Activated CD8-positive, alpha-beta T cell treated with anti-CD3 and anti-CD28 coated beads for 36 hours (primary cell): ENCODE measurements at regions not wholly inside any gene's neighbourhood (a gene's known extent, or its start where the extent isn't known, plus 50 kb on each side); places are given as distances from the start of the nearest gene placed in this dataset.

Experiments used
- ATAC-seq: fragments of 200-7000 bp; cut with Tn5 transposase; one replicate; pipeline ENCODE4 v1.10.0; 2021; ENCODE audit warnings: mild to moderate bottlenecking, moderate library complexity
- CTCF ChIA-PET: fragments of 350-600 bp; sonication (Branson Sonifier 250); formaldehyde crosslinking; loops from one replicate; lab custom pipeline; 2021; ENCODE audit warnings: antibody characterized with exemption; lab: Charles Lee
- POLR2A ChIA-PET: fragments of 350-600 bp; sonication (Branson Sonifier 250); formaldehyde crosslinking; loops from one replicate; lab custom pipeline; 2021; ENCODE audit warnings: antibody characterized with exemption; lab: Charles Lee
- DNase-seq: peaks from one replicate; pipeline ENCODE4 v3.0.0-alpha.2; 2020
- H3K27ac Mint-ChIP-seq: one replicate; pipeline ENCODE4 v1.8.0; 2021; ENCODE audit warnings: mild to moderate bottlenecking, mixed read lengths
- H3K27me3 Mint-ChIP-seq: one replicate; pipeline ENCODE4 v1.8.0; 2021; ENCODE audit warnings: mixed read lengths
- H3K36me3 Mint-ChIP-seq: one replicate; pipeline ENCODE4 v1.8.0; 2021; ENCODE audit warnings: low read depth, mixed read lengths
- H3K4me1 Mint-ChIP-seq: one replicate; pipeline ENCODE4 v1.8.0; 2021; ENCODE audit warnings: low read depth, mixed read lengths
- H3K4me3 Mint-ChIP-seq: one replicate; pipeline ENCODE4 v1.8.0; 2021; ENCODE audit warnings: mild to moderate bottlenecking, moderate library complexity, mixed read lengths
- H3K9me3 Mint-ChIP-seq: one replicate; pipeline ENCODE4 v1.8.0; 2021; ENCODE audit warnings: mixed read lengths
- CTCF ChIP-seq: fragments of 200-600 bp; IDR thresholded peaks from one replicate; pipeline ENCODE4 v1.8.0; 2022; ENCODE audit warnings: antibody characterized with exemption, mild to moderate bottlenecking
- intact Hi-C: fragments of 100-400 bp; cut with micrococcal nuclease; formaldehyde crosslinking; loops from one replicate; pipeline ENCODE4 v1.10.0; 2022

GRCh38 chr6:147829418-147829817 is 320.9 kb downstream of the SAMD5 start:
- H3K9me3 Mint-ChIP-seq = no peaks in the 10 kb centered on the region

GRCh38 chr6:147829835-147830234 is 321.3 kb downstream of the SAMD5 start:
- no peak for TF ChIP-seq CTCF
- Mint-ChIP-seq H3K36me3 (no peaks in the 10 kb centered on the region), H3K27me3 (peaks cover 3% of the 10 kb centered on the region), H3K4me1 (no peaks in the 10 kb centered on the region), H3K4me3 (no peak overlapping the region), H3K27ac (no peak overlapping the region), H3K9me3 (no peaks in the 10 kb centered on the region)
- ATAC-seq (no peak), DNase-seq (no peak)
- intact Hi-C loops = no loop called here
- CTCF ChIA-PET = no interaction called here
- POLR2A ChIA-PET = no interaction called here

More at GRCh38 chr6:147829418-147829817, 320.9 kb downstream of the SAMD5 start:
- no peaks in the 10 kb centered on the region for H3K36me3 Mint-ChIP-seq
- no peaks in the 10 kb centered on the region for H3K4me1 Mint-ChIP-seq
- intact Hi-C loops = no loop called here
- no peak overlapping the region for H3K4me3 Mint-ChIP-seq
- no peak overlapping the region for H3K27ac Mint-ChIP-seq
- TF ChIP-seq CTCF = no peak
- ChIA-PET CTCF (no interaction called here), POLR2A (no interaction called here)
- ATAC-seq = no peak
- H3K27me3 Mint-ChIP-seq = peaks cover 3% of the 10 kb centered on the region
- no peak for DNase-seq

- H3K36me3 Mint-ChIP-seq = no peaks in the 10 kb centered on the region
- intact Hi-C loops = no loop called here
- no peak overlapping the region for H3K4me3 Mint-ChIP-seq
- DNase-seq = no peak
- ATAC-seq = no peak
- H3K27ac Mint-ChIP-seq = no peak overlapping the region
- H3K9me3 Mint-ChIP-seq = no peaks in the 10 kb centered on the region
- ChIA-PET CTCF (no interaction called here), POLR2A (no interaction called here)
- H3K4me1 Mint-ChIP-seq = no peaks in the 10 kb centered on the region
- H3K27me3 Mint-ChIP-seq = peaks cover 3% of the 10 kb centered on the region
- TF ChIP-seq CTCF = no peak
Measured at GRCh38 chr6:147831356-147831755, 322.9 kb downstream of the SAMD5 start.

- H3K4me3 Mint-ChIP-seq = no peak overlapping the region
- no peaks in the 10 kb centered on the region for H3K9me3 Mint-ChIP-seq
- no peak overlapping the region for H3K27ac Mint-ChIP-seq
- no peak for TF ChIP-seq CTCF
- CTCF ChIA-PET = no interaction called here
- POLR2A ChIA-PET = no interaction called here
- peaks cover 3% of the 10 kb centered on the region for H3K27me3 Mint-ChIP-seq
- ATAC-seq (no peak), DNase-seq (no peak)
- no peaks in the 10 kb centered on the region for H3K36me3 Mint-ChIP-seq
- intact Hi-C loops = no loop called here
- H3K4me1 Mint-ChIP-seq = no peaks in the 10 kb centered on the region
Measured at GRCh38 chr6:147833607-147834006, 325.1 kb downstream of the SAMD5 start.

- CTCF ChIA-PET = no interaction called here
- no peaks in the 10 kb centered on the region for H3K36me3 Mint-ChIP-seq
- peaks cover 3% of the 10 kb centered on the region for H3K27me3 Mint-ChIP-seq
- ATAC-seq (no peak), DNase-seq (no peak)
- no peaks in the 10 kb centered on the region for H3K9me3 Mint-ChIP-seq
- no peak overlapping the region for H3K4me3 Mint-ChIP-seq
- H3K27ac Mint-ChIP-seq = no peak overlapping the region
- H3K4me1 Mint-ChIP-seq = no peaks in the 10 kb centered on the region
- POLR2A ChIA-PET = no interaction called here
- TF ChIP-seq CTCF = no peak
- intact Hi-C loops = no loop called here
Measured at GRCh38 chr6:147834084-147834776, 325.7 kb downstream of the SAMD5 start.
